22Rv1 (cell line): ENCODE measurements at regions not wholly inside any gene's neighbourhood (a gene's known extent, or its start where the extent isn't known, plus 50 kb on each side); places are given as distances from the start of the nearest gene placed in this dataset.

Source experiments
- ZFX ChIP-seq: fragments of 450-650 bp; IDR thresholded peaks from 2 replicates; pipeline ENCODE4 v1.6.1; 2017; ENCODE audit warnings: antibody characterized with exemption, borderline replicate concordance
- TF ChIP-seq, protein P1 (sequence below): fragments of 450-650 bp; IDR thresholded peaks from 2 replicates; pipeline ENCODE4 v1.5.1; 2017; ENCODE audit warnings: mild to moderate bottlenecking

- TF ChIP-seq, protein P1, sequence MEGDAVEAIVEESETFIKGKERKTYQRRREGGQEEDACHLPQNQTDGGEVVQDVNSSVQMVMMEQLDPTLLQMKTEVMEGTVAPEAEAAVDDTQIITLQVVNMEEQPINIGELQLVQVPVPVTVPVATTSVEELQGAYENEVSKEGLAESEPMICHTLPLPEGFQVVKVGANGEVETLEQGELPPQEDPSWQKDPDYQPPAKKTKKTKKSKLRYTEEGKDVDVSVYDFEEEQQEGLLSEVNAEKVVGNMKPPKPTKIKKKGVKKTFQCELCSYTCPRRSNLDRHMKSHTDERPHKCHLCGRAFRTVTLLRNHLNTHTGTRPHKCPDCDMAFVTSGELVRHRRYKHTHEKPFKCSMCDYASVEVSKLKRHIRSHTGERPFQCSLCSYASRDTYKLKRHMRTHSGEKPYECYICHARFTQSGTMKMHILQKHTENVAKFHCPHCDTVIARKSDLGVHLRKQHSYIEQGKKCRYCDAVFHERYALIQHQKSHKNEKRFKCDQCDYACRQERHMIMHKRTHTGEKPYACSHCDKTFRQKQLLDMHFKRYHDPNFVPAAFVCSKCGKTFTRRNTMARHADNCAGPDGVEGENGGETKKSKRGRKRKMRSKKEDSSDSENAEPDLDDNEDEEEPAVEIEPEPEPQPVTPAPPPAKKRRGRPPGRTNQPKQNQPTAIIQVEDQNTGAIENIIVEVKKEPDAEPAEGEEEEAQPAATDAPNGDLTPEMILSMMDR: no peak
- no peak for TF ChIP-seq ZFX
Measured at GRCh38 chr2:120419073-120419472, 73.1 kb downstream of the INHBB start.
